Endothelial cell of hepatic sinusoid (primary cell): ENCODE measurements at regions not wholly inside any gene's neighbourhood (a gene's known extent, or its start where the extent isn't known, plus 50 kb on each side); places are given as distances from the start of the nearest gene placed in this dataset.
"Not testable (repeated sequence)": the region's sequence is repeated elsewhere in the genome, so short reads cannot be mapped to it uniquely, and the experiment has no call there.

Experiments
- in situ Hi-C: cut with HindIII; loops from 2 replicates; pipeline ENCODE4 v1.10.0; 2017; ENCODE audit warnings: low sequenced_read_pairs

- in situ Hi-C loops, result no loop called here
Observed at GRCh38 chr6:159527351-159527750, 165.7 kb downstream of the SOD2 start.

- in situ Hi-C loops, result no loop called here
Observed at GRCh38 chr6:159525445-159526025, 167.5 kb downstream of the SOD2 start.

GRCh38 chr6:159522877-159523547, 170.0 kb downstream of the SOD2 start:
- in situ Hi-C loops, result no loop called here

GRCh38 chr6:159521962-159522361, 171.1 kb downstream of the SOD2 start:
- in situ Hi-C loops, result no loop called here

GRCh38 chr6:159520002-159520401, 173.0 kb downstream of the SOD2 start:
- in situ Hi-C loops, result no loop called here

- in situ Hi-C loops, result not testable (repeated sequence)
Observed at GRCh38 chr6:159515811-159516210, 177.2 kb downstream of the SOD2 start.

- in situ Hi-C loops, result no loop called here
Observed at GRCh38 chr6:159513914-159514313, 179.1 kb downstream of the SOD2 start.

GRCh38 chr6:159513074-159513720, 179.8 kb downstream of the SOD2 start:
- in situ Hi-C loops, result no loop called here

GRCh38 chr6:159512571-159512970, 180.5 kb downstream of the SOD2 start:
- in situ Hi-C loops, result no loop called here

GRCh38 chr6:159512104-159512503, 180.9 kb downstream of the SOD2 start:
- in situ Hi-C loops, result no loop called here

GRCh38 chr6:159510141-159510540, 182.9 kb downstream of the SOD2 start:
- in situ Hi-C loops, result no loop called here

- in situ Hi-C loops, result loop anchor here (5.0 kb wide), 1 partner anchor 67 kb away; no protein-coding TSS in a partner anchor
Observed at GRCh38 chr6:159508931-159509330, 184.1 kb downstream of the SOD2 start.

- in situ Hi-C loops, result loop anchor here (5.0 kb wide), 1 partner anchor 64 kb away; no protein-coding TSS in a partner anchor
Observed at GRCh38 chr6:159506048-159506447, 187.0 kb downstream of the SOD2 start.

GRCh38 chr6:159505140-159505922, 187.7 kb downstream of the SOD2 start:
- in situ Hi-C loops, result loop anchor here (5.0 kb wide), 1 partner anchor 63 kb away; no protein-coding TSS in a partner anchor

GRCh38 chr6:159501558-159501957, 191.5 kb downstream of the SOD2 start:
- in situ Hi-C loops, result no loop called here

GRCh38 chr6:159499034-159499433, 194.0 kb downstream of the SOD2 start:
- in situ Hi-C loops, result no loop called here

GRCh38 chr6:159494586-159494972, 198.5 kb downstream of the SOD2 start:
- in situ Hi-C loops, result no loop called here

- in situ Hi-C loops, result no loop called here
Observed at GRCh38 chr6:159493898-159494585, 199.0 kb downstream of the SOD2 start.

GRCh38 chr6:159493231-159493897, 199.7 kb downstream of the SOD2 start:
- in situ Hi-C loops, result no loop called here

GRCh38 chr6:159490298-159490937, 202.6 kb downstream of the SOD2 start:
- in situ Hi-C loops, result no loop called here
